ENCODE measurements at regions not wholly inside any gene's neighbourhood (a gene's known extent, or its start where the extent isn't known, plus 50 kb on each side); places are given as distances from the start of the nearest gene placed in this dataset.

- no peak for TF ChIP-seq CTCF (IDR thresholded peaks at IDR 0.05)
- DNase-seq (ENCODE audit: low spot score) (no peak), ATAC-seq (ENCODE audit: low FRiP score) (no peak)
Observed at GRCh38 chr13:103199380-103200088, 133.3 kb upstream of the SLC10A2 start.

GRCh38 chr13:103196356-103196755, 130.1 kb upstream of the SLC10A2 start:
- TF ChIP-seq CTCF (IDR thresholded peaks at IDR 0.05), result no peak
- ATAC-seq (ENCODE audit: low FRiP score), result no peak
- DNase-seq (ENCODE audit: low spot score), result no peak

- no peak for TF ChIP-seq CTCF (IDR thresholded peaks at IDR 0.05)
- DNase-seq (ENCODE audit: low spot score), result no peak
- no peak for ATAC-seq (ENCODE audit: low FRiP score)
Observed at GRCh38 chr13:103195762-103196161, 129.5 kb upstream of the SLC10A2 start.

- TF ChIP-seq CTCF (IDR thresholded peaks at IDR 0.05), result no peak
- DNase-seq (ENCODE audit: low spot score) (no peak), ATAC-seq (ENCODE audit: low FRiP score) (no peak)
Observed at GRCh38 chr13:103194871-103195270, 128.7 kb upstream of the SLC10A2 start.

- DNase-seq (ENCODE audit: low spot score), result no peak
- TF ChIP-seq CTCF (IDR thresholded peaks at IDR 0.05), result no peak
- no peak for ATAC-seq (ENCODE audit: low FRiP score)
Observed at GRCh38 chr13:103192511-103193135, 126.4 kb upstream of the SLC10A2 start.

GRCh38 chr13:103190841-103191240, 124.6 kb upstream of the SLC10A2 start:
- no peak for DNase-seq (ENCODE audit: low spot score)
- ATAC-seq (ENCODE audit: low FRiP score), result no peak
- TF ChIP-seq CTCF (IDR thresholded peaks at IDR 0.05), result no peak

Measured in omental fat pad (tissue), 3 donors.